Endothelial cell of umbilical vein (primary cell): ENCODE measurements at regions not wholly inside any gene's neighbourhood (a gene's known extent, or its start where the extent isn't known, plus 50 kb on each side); places are given as distances from the start of the nearest gene placed in this dataset.

Experiments
- BruUV-seq: library from RNA; stranded (reverse); fragments of 400-500 nt; replicated peaks from 2 replicates; lab custom pipeline; 2021; lab: Mats Ljungman, UMichigan
- CTCF ChIA-PET: fragments of 300-600, 350-600 bp; sonication (Branson Sonifier 250); formaldehyde crosslinking; loops from one replicate; lab custom pipeline; 2021; ENCODE audit warnings: antibody characterized with exemption, inconsistent platforms; lab: Charles Lee
- POLR2A ChIA-PET: fragments of 300-600, 350-600 bp; sonication (Branson Sonifier 250); formaldehyde crosslinking; loops from one replicate; lab custom pipeline; 2021; ENCODE audit warnings: antibody characterized with exemption, inconsistent platforms; lab: Charles Lee
- DNase-seq: peaks from one replicate; pipeline ENCODE4 v3.0.0-alpha.2; 2011; ENCODE audit warnings: low read depth, low spot score
- FAIRE-seq: peaks from 2 replicates; lab custom pipeline; 2011; peaks lifted over from hg19 to GRCh38; lab: Jason Lieb, UNC
- H2AFZ ChIP-seq: 2 replicates; pipeline ENCODE4 v1.6.0; 2012; ENCODE audit warnings: low read depth, low read length, control low read depth, inconsistent platforms
- H3K27ac ChIP-seq: 2 replicates; pipeline ENCODE4 v1.5.1; 2011; ENCODE audit warnings: low read depth, mild to moderate bottlenecking, control low read depth, low read length, moderate library complexity; ENCODE audit not compliant: insufficient read depth
- H3K27me3 ChIP-seq, 2 experiments: 2 replicates each; pipeline versions ENCODE4 v1.6.0 to v1.6.1; 2011; ENCODE audit warnings: low read length in 2 of 2, mixed read lengths in 1 of 2; ENCODE audit not compliant: control insufficient read depth in 2 of 2, insufficient read depth in 2 of 2
- H3K36me3 ChIP-seq, 2 experiments: 2 replicates in 1 of 2; 3 replicates in 1 of 2; pipeline ENCODE4 v1.5.1; 2011; ENCODE audit warnings: low read length in 2 of 2, mild to moderate bottlenecking in 1 of 2, moderate library complexity in 1 of 2; ENCODE audit not compliant: control insufficient read depth in 2 of 2, insufficient read depth in 2 of 2; ENCODE audit errors: extremely low read depth in 1 of 2
- H3K4me1 ChIP-seq: 3 replicates; pipeline ENCODE4 v1.5.1; 2011; ENCODE audit warnings: mild to moderate bottlenecking, low read length; ENCODE audit not compliant: control insufficient read depth, insufficient read depth; ENCODE audit errors: extremely low read depth
- H3K4me2 ChIP-seq: 2 replicates; pipeline ENCODE4 v1.6.1; 2011; ENCODE audit warnings: low read length, control low read depth, mixed read lengths; ENCODE audit not compliant: insufficient read depth
- H3K4me3 ChIP-seq, 3 experiments: fragments of 200-600 bp in 1 of 3; sonication (generic), shearing (Covaris generic) in 1 of 3; replicated peaks in 1 of 3; 2 replicates each; pipeline ENCODE4 v1.5.1; 2011 to 2016; ENCODE audit warnings: control low read depth in 3 of 3, low read length in 3 of 3, mild to moderate bottlenecking in 2 of 3, inconsistent platforms in 1 of 3, low read depth in 1 of 3, moderate library complexity in 1 of 3; ENCODE audit not compliant: insufficient read depth in 1 of 3
- H3K79me2 ChIP-seq: 2 replicates; pipeline ENCODE4 v1.6.0; 2012; ENCODE audit warnings: low read length, inconsistent platforms; ENCODE audit not compliant: control insufficient read depth, insufficient read depth
- H3K9ac ChIP-seq: replicated peaks from 2 replicates; pipeline ENCODE3; 2011; ENCODE audit warnings: low read length, control low read depth; ENCODE audit not compliant: insufficient read depth; ENCODE audit errors: extremely low read depth
- H3K9me1 ChIP-seq: replicated peaks from 3 replicates; pipeline ENCODE4 v1.6.0; 2011; ENCODE audit warnings: mild to moderate bottlenecking, low read length; ENCODE audit not compliant: control insufficient read depth, insufficient read depth; ENCODE audit errors: extremely low read depth
- H3K9me3 ChIP-seq: replicated peaks from 2 replicates; pipeline ENCODE4 v1.5.1; 2012; ENCODE audit warnings: low read length, inconsistent platforms; ENCODE audit not compliant: control insufficient read depth, insufficient read depth
- H4K20me1 ChIP-seq: replicated peaks from 2 replicates; pipeline ENCODE3; 2011; ENCODE audit warnings: mild to moderate bottlenecking, low read length; ENCODE audit not compliant: control insufficient read depth, insufficient read depth; ENCODE audit errors: extremely low read depth
- EZH2 ChIP-seq: IDR thresholded peaks from 2 replicates; pipeline ENCODE4 v1.6.1; 2012; ENCODE audit warnings: borderline replicate concordance, low read depth, mild to moderate bottlenecking, moderate library complexity, low read length, inconsistent platforms; ENCODE audit not compliant: severe bottlenecking
- FOS ChIP-seq: IDR thresholded peaks from 2 replicates; pipeline ENCODE4 v1.6.1; 2011; ENCODE audit warnings: mild to moderate bottlenecking, low read length, moderate library complexity, borderline replicate concordance; ENCODE audit not compliant: insufficient read depth
- GATA2 ChIP-seq: IDR thresholded peaks from 2 replicates; pipeline ENCODE4 v1.7.0; 2011; ENCODE audit warnings: low read depth, mild to moderate bottlenecking, moderate library complexity, mixed read lengths, low read length; ENCODE audit not compliant: insufficient read length, insufficient read depth
- JUN ChIP-seq: IDR thresholded peaks from 2 replicates; pipeline ENCODE4 v1.6.1; 2011; ENCODE audit warnings: borderline replicate concordance, low read depth; ENCODE audit not compliant: insufficient read length, insufficient read depth
- MYC ChIP-seq: IDR thresholded peaks from one replicate; pipeline ENCODE4 v1.6.1; 2011; ENCODE audit warnings: mild to moderate bottlenecking, low read depth, low read length
- POLR2A ChIP-seq: IDR thresholded peaks from 2 replicates; pipeline ENCODE4 v1.6.1; 2012; ENCODE audit warnings: low read depth, mild to moderate bottlenecking, control low read depth, low read length
- POLR2AphosphoS5 ChIP-seq: IDR thresholded peaks from 2 replicates; pipeline ENCODE4 v1.6.1; 2012; ENCODE audit warnings: low read depth, mild to moderate bottlenecking, control low read depth, low read length, moderate library complexity; ENCODE audit not compliant: insufficient read depth
- dilution Hi-C: fragments of 300-500 bp; cut with MboI; formaldehyde crosslinking; loops from one replicate; pipeline ENCODE4 v1.15.0; 2019; ENCODE audit warnings: low sequenced_read_pairs; ENCODE audit not compliant: extremely low pct_ligation_motif_present
- intact Hi-C: fragments of 100-400 bp; cut with micrococcal nuclease; formaldehyde crosslinking; loops from one replicate; pipeline ENCODE4 v1.10.0; 2022
- TF ChIP-seq, protein P1 (sequence below): IDR thresholded peaks from 2 replicates; pipeline ENCODE4 v1.6.1; 2011; ENCODE audit not compliant: insufficient read depth, insufficient read length
- TF ChIP-seq, protein P2 (sequence below), 2 donors: IDR thresholded peaks; 1 replicate in 1 of 2; 2 replicates in 1 of 2; pipeline ENCODE4 v1.5.1; 2011; ENCODE audit warnings: low read length in 2 of 2, mild to moderate bottlenecking in 2 of 2, moderate library complexity in 2 of 2, control low read depth in 1 of 2, inconsistent platforms in 1 of 2, low read depth in 1 of 2; ENCODE audit not compliant: insufficient read depth in 1 of 2; ENCODE audit errors: extremely low read depth in 1 of 2

- no peak overlapping the region for H3K4me2 ChIP-seq
- H3K4me1 ChIP-seq, result peaks cover 12% of the 10 kb centered on the region
- POLR2A ChIA-PET, result no interaction called here
- intact Hi-C loops (no loop called here), dilution Hi-C loops (no loop called here)
- H3K9ac ChIP-seq, result no peak overlapping the region
- H4K20me1 ChIP-seq, result no peaks in the 10 kb centered on the region
- H3K9me3 ChIP-seq, result no peaks in the 10 kb centered on the region
- no peaks in the 10 kb centered on the region for H3K36me3 ChIP-seq
- BruUV-seq, result no TSS peak
- no peaks in the 10 kb centered on the region for H3K27me3 ChIP-seq
- H3K79me2 ChIP-seq, result no peaks in the 10 kb centered on the region
- H3K9me1 ChIP-seq, result no peaks in the 10 kb centered on the region
- H2AFZ ChIP-seq, result no peak overlapping the region
- no peak overlapping the region for H3K4me3 ChIP-seq
- no peak for FAIRE-seq
- TF ChIP-seq, protein P1, sequence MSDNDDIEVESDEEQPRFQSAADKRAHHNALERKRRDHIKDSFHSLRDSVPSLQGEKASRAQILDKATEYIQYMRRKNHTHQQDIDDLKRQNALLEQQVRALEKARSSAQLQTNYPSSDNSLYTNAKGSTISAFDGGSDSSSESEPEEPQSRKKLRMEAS, result no peak
- TF ChIP-seq MYC (no peak), EZH2 (no peak), GATA2 (no peak), FOS (no peak), POLR2AphosphoS5 (no peak), JUN (no peak), POLR2A (no peak)
- TF ChIP-seq, protein P2, sequence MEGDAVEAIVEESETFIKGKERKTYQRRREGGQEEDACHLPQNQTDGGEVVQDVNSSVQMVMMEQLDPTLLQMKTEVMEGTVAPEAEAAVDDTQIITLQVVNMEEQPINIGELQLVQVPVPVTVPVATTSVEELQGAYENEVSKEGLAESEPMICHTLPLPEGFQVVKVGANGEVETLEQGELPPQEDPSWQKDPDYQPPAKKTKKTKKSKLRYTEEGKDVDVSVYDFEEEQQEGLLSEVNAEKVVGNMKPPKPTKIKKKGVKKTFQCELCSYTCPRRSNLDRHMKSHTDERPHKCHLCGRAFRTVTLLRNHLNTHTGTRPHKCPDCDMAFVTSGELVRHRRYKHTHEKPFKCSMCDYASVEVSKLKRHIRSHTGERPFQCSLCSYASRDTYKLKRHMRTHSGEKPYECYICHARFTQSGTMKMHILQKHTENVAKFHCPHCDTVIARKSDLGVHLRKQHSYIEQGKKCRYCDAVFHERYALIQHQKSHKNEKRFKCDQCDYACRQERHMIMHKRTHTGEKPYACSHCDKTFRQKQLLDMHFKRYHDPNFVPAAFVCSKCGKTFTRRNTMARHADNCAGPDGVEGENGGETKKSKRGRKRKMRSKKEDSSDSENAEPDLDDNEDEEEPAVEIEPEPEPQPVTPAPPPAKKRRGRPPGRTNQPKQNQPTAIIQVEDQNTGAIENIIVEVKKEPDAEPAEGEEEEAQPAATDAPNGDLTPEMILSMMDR (IDR thresholded peaks at IDR 0.05; ENCODE audit: extremely low read depth in 1 of 2, insufficient read depth in 1 of 2, low read depth in 1 of 2, low read length in 2 of 2), result no peak
- CTCF ChIA-PET, result interaction anchor here (1.7 to 1.8 kb wide), 2 partner anchors 12 to 17 kb away, joined by 5 read pairs; no protein-coding TSS in a partner anchor
- H3K27ac ChIP-seq, result no peak overlapping the region
- no peak for DNase-seq
Observed at GRCh38 chr17:77417575-77417974, 276.8 kb downstream of the SEC14L1 start.
